ENCODE measurements at regions not wholly inside any gene's neighbourhood (a gene's known extent, or its start where the extent isn't known, plus 50 kb on each side); places are given as distances from the start of the nearest gene placed in this dataset.

DNA sequence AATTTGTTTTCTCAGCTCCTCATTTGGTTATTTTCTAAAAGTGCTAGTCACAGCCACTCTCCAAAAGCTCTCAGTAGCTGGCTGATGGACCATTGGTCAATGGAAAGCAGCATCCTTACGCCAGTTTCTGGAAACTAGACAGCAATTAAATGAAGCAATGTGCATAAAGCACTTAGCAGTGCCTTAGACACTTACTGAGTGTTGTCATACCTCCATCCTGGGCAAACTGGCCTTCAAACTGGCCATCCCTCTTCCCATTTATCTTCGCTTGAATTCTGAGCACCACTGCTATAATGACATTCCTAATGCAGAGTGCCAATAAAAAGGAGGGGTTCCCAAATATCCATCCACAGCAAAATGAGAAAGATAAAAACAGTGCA, 209.2 kb downstream of the ENC1 start:
- Histone ChIP-seq H3K14ac (ENCODE audit: insufficient read length) (no peak overlapping the region), H3K4me1 (replicated peaks in 1 of 4; ENCODE audit: control insufficient read depth in 3 of 4, insufficient read depth in 4 of 4, low read length in 3 of 4) (peaks cover 3 to 15% (median 11%) of the 10 kb centered on the region in 4 experiments; a peak in 4 of 7 replicates), H4K8ac (ENCODE audit: extremely low read depth, insufficient read depth, low read length) (no peak overlapping the region), H4K91ac (replicated peaks; ENCODE audit: insufficient read length, low read length) (no peak overlapping the region), H2AFZ (ENCODE audit: low read length) (no peak overlapping the region), H2BK5ac (ENCODE audit: low read depth, low read length) (no peak overlapping the region), H3K36me3 (ENCODE audit: control insufficient read depth in 2 of 4, insufficient read depth in 4 of 4, low read length in 3 of 4) (no peaks in the 10 kb centered on the region), H2BK12ac (ENCODE audit: low read depth, low read length) (no peak overlapping the region), H4K5ac (ENCODE audit: insufficient read length, low read depth, low read length) (no peak overlapping the region), H3K79me2 (ENCODE audit: control insufficient read depth in 1 of 2, insufficient read depth in 2 of 2, low read length in 2 of 2) (no peaks in the 10 kb centered on the region), H3K9me3 (ENCODE audit: insufficient read depth in 2 of 2, low read depth in 1 of 2, low read length in 1 of 2) (no peaks in the 10 kb centered on the region), H3K27me3 (replicated peaks in 1 of 4; ENCODE audit: control insufficient read depth in 3 of 4, extremely low read depth in 1 of 4, insufficient read depth in 3 of 4, low read length in 3 of 4) (no peaks in the 10 kb centered on the region; a peak in 1 of 7 replicates), H3K23me2 (ENCODE audit: low read depth, low read length) (no peaks in the 10 kb centered on the region), H3K4ac (replicated peaks; ENCODE audit: insufficient read length, low read depth, low read length) (no peak overlapping the region), H3K27ac (ENCODE audit: low read depth, low read length) (no peak overlapping the region), H3K23ac (ENCODE audit: insufficient read length) (no peak overlapping the region), H2AK5ac (ENCODE audit: low read depth, low read length) (no peak overlapping the region), H3K4me2 (ENCODE audit: insufficient read depth in 1 of 2, low read depth in 2 of 2, low read length in 2 of 2) (no peak overlapping the region), H2BK120ac (replicated peaks; ENCODE audit: low read depth, low read length) (no peak overlapping the region), H3K4me3 (ENCODE audit: extremely low read depth in 1 of 4, insufficient read depth in 2 of 4, low read depth in 3 of 4, low read length in 4 of 4) (no peak overlapping the region), H3K56ac (replicated peaks; ENCODE audit: insufficient read length, low read depth, low read length) (no peak overlapping the region), H3K18ac (ENCODE audit: extremely low read depth, low read length) (no peak overlapping the region), H3K9ac (replicated peaks in 1 of 4; ENCODE audit: extremely low read depth in 1 of 4, low read depth in 3 of 4, low read length in 3 of 4) (no peak overlapping the region), H2BK20ac (ENCODE audit: low read length) (no peak overlapping the region), H4K20me1 (replicated peaks in 1 of 2; ENCODE audit: control insufficient read depth in 1 of 2, insufficient read depth in 2 of 2, low read length in 2 of 2) (no peaks in the 10 kb centered on the region), H2BK15ac (ENCODE audit: low read length) (no peak overlapping the region; the same call in 1 of the 2 replicates), H3K79me1 (ENCODE audit: low read depth, low read length) (no peaks in the 10 kb centered on the region)
- WGBS, 2 experiments (ENCODE audit: extremely low coverage in 1 of 2, insufficient coverage in 1 of 2, insufficient read length in 1 of 2, insufficient replicate concordance in 2 of 2, low coverage in 1 of 2, low lambda C conversion rate in 2 of 2, missing lambda C conversion rate in 1 of 2), result 85% methylated on average over 2 of the region's 2 CpGs; no CpG with 5 or more reads in 1 of the 2 experiments
- FAIRE-seq (no peak), DNase-seq (ENCODE audit: low read depth in 1 of 2, low spot score in 2 of 2) (no peak)
- TF ChIP-seq NANOG (IDR thresholded peaks at IDR 0.05; ENCODE audit: insufficient read depth, low read depth, low read length, poor library complexity, severe bottlenecking) (no peak), KDM5A (IDR thresholded peaks at IDR 0.05; ENCODE audit: low read length) (no peak), SP1 (IDR thresholded peaks at IDR 0.05; ENCODE audit: low read depth, low read length) (no peak), NRF1 (IDR thresholded peaks at IDR 0.05; ENCODE audit: low read depth, low read length) (no peak), POLR2A (IDR thresholded peaks at IDR 0.05; ENCODE audit: control extremely low read depth in 1 of 2, low read depth in 2 of 2, low read length in 2 of 2) (no peak), SP4 (IDR thresholded peaks at IDR 0.05; ENCODE audit: low read length) (no peak), GABPA (IDR thresholded peaks at IDR 0.05; ENCODE audit: borderline replicate concordance, insufficient read depth, low read length) (no peak), YY1 (IDR thresholded peaks at IDR 0.05; ENCODE audit: low read depth, low read length) (no peak), JUND (IDR thresholded peaks at IDR 0.05; ENCODE audit: low read length) (no peak), ASH2L (IDR thresholded peaks at IDR 0.05; ENCODE audit: low read length) (no peak), CBX5 (IDR thresholded peaks at IDR 0.05; ENCODE audit: low read depth, low read length) (no peak), EP300 (IDR thresholded peaks at IDR 0.05; ENCODE audit: borderline replicate concordance in 1 of 2, low read depth in 2 of 2, low read length in 2 of 2) (no peak), RNF2 (IDR thresholded peaks at IDR 0.05; ENCODE audit: borderline replicate concordance, low read depth, low read length, missing control alignments, poor library complexity, severe bottlenecking) (no peak), CREB1 (IDR thresholded peaks at IDR 0.05) (no peak)
- ChIA-PET CTCF (ENCODE audit: partially characterized antibody) (interaction anchor here (1.0 to 2.7 kb wide), 3 partner anchors 11 to 486 kb away, joined by 3 to 6 read pairs (median 3); no protein-coding TSS in a partner anchor), POLR2A (ENCODE audit: partially characterized antibody) (interaction anchor here (0.6 kb wide), 1 partner anchor 183 kb away, joined by 3 read pairs; no protein-coding TSS in a partner anchor)
